Breast epithelium (tissue), 4 donors: ENCODE measurements at regions not wholly inside any gene's neighbourhood (a gene's known extent, or its start where the extent isn't known, plus 50 kb on each side); places are given as distances from the start of the nearest gene placed in this dataset.

Source experiments
- DNase-seq, 2 donors: peaks; one replicate each; pipeline ENCODE4 v3.0.0-alpha.2; 2019; ENCODE audit warnings: low spot score in 2 of 2
- H3K27ac ChIP-seq, 2 donors: fragments of 200-600 bp; sonication (generic) in 1 of 2; one replicate each; pipeline ENCODE4 v1.5.1; 2016 to 2019; ENCODE audit warnings: mild to moderate bottlenecking in 1 of 2
- H3K27me3 ChIP-seq, 2 donors: fragments of 200-600 bp; sonication (generic) in 1 of 2; one replicate each; pipeline versions ENCODE4 v1.5.1 to v1.6.0; 2017 to 2019; ENCODE audit warnings: control low read depth in 1 of 2, mild to moderate bottlenecking in 1 of 2
- H3K36me3 ChIP-seq: fragments of 200-600 bp; one replicate; pipeline ENCODE4 v1.5.1; 2019
- H3K4me1 ChIP-seq, 2 donors: fragments of 200-600 bp; sonication (generic); one replicate each; pipeline ENCODE4 v1.5.1; 2016 to 2019; ENCODE audit warnings: control low read depth in 1 of 2
- H3K4me3 ChIP-seq, 3 donors: fragments of 200-600 bp; sonication (generic); 1 replicate in 2 of 3; 2 replicates in 1 of 3; pipeline ENCODE4 v1.5.1; 2016 to 2019; ENCODE audit warnings: mild to moderate bottlenecking in 3 of 3, moderate library complexity in 2 of 3
- H3K9me3 ChIP-seq, 2 donors: fragments of 200-600 bp; sonication (generic) in 1 of 2; one replicate each; pipeline ENCODE4 v1.5.1; 2016 to 2019; ENCODE audit warnings: control low read depth in 1 of 2
- POLR2A ChIP-seq: fragments of 450-650 bp; IDR thresholded peaks from one replicate; pipeline ENCODE4 v1.6.1; 2016; ENCODE audit warnings: antibody characterized with exemption, mild to moderate bottlenecking, moderate library complexity
- POLR2AphosphoS5 ChIP-seq, 3 donors: sonication (generic); formaldehyde crosslinking; IDR thresholded peaks; one replicate each; pipeline ENCODE4 v1.6.1; 2017; ENCODE audit warnings: antibody characterized with exemption in 3 of 3
- intact Hi-C: fragments of 100-400 bp; cut with DNase I; formaldehyde crosslinking; loops from one replicate; pipeline ENCODE4 v1.15.1; 2023; ENCODE audit warnings: low total_unique reads
- TF ChIP-seq, protein P1 (sequence below), 3 donors: fragments of 450-650 bp; IDR thresholded peaks; one replicate each; pipeline ENCODE4 v1.5.1; 2016 to 2017; ENCODE audit warnings: antibody characterized with exemption in 3 of 3, mild to moderate bottlenecking in 3 of 3, moderate library complexity in 3 of 3

- no peaks in the 10 kb centered on the region for H3K4me1 ChIP-seq
- H3K4me3 ChIP-seq, result no peak overlapping the region
- no peaks in the 10 kb centered on the region for H3K27me3 ChIP-seq
- no peak overlapping the region for H3K27ac ChIP-seq
- no peak for DNase-seq
- H3K36me3 ChIP-seq, result no peaks in the 10 kb centered on the region
- no peaks in the 10 kb centered on the region for H3K9me3 ChIP-seq
- no peak for TF ChIP-seq POLR2AphosphoS5 (IDR thresholded peaks at IDR 0.05)
- TF ChIP-seq, protein P1, sequence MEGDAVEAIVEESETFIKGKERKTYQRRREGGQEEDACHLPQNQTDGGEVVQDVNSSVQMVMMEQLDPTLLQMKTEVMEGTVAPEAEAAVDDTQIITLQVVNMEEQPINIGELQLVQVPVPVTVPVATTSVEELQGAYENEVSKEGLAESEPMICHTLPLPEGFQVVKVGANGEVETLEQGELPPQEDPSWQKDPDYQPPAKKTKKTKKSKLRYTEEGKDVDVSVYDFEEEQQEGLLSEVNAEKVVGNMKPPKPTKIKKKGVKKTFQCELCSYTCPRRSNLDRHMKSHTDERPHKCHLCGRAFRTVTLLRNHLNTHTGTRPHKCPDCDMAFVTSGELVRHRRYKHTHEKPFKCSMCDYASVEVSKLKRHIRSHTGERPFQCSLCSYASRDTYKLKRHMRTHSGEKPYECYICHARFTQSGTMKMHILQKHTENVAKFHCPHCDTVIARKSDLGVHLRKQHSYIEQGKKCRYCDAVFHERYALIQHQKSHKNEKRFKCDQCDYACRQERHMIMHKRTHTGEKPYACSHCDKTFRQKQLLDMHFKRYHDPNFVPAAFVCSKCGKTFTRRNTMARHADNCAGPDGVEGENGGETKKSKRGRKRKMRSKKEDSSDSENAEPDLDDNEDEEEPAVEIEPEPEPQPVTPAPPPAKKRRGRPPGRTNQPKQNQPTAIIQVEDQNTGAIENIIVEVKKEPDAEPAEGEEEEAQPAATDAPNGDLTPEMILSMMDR (IDR thresholded peaks at IDR 0.05), result no peak
- no peak for TF ChIP-seq POLR2A
- intact Hi-C loops, result no loop called here
Measured at GRCh38 chr6:139860203-139860602, 485.8 kb upstream of the CITED2 start.

GRCh38 chr6:139858429-139858828, 484.0 kb upstream of the CITED2 start:
- Histone ChIP-seq H3K36me3 (no peaks in the 10 kb centered on the region), H3K4me1 (no peaks in the 10 kb centered on the region), H3K27me3 (no peaks in the 10 kb centered on the region), H3K4me3 (no peak overlapping the region), H3K27ac (peak overlapping the region in 1 of 2 donors; percentile 5), H3K9me3 (no peaks in the 10 kb centered on the region)
- peak in 1 of 2 donors; percentile 43 for DNase-seq
- intact Hi-C loops, result no loop called here
- TF ChIP-seq, protein P1 (IDR thresholded peaks at IDR 0.05), result no peak
- TF ChIP-seq POLR2A (no peak), POLR2AphosphoS5 (IDR thresholded peaks at IDR 0.05) (no peak)

- TF ChIP-seq POLR2AphosphoS5 (IDR thresholded peaks at IDR 0.05), result no peak
- TF ChIP-seq, protein P1 (IDR thresholded peaks at IDR 0.05), result no peak
- no peak for TF ChIP-seq POLR2A
- H3K9me3 ChIP-seq, result no peaks in the 10 kb centered on the region
- no peaks in the 10 kb centered on the region for H3K4me1 ChIP-seq
- no peaks in the 10 kb centered on the region for H3K27me3 ChIP-seq
- intact Hi-C loops, result no loop called here
- no peak overlapping the region for H3K27ac ChIP-seq
- DNase-seq, result no peak
- H3K4me3 ChIP-seq, result no peak overlapping the region
- H3K36me3 ChIP-seq, result no peaks in the 10 kb centered on the region
Measured at GRCh38 chr6:139857143-139857542, 482.7 kb upstream of the CITED2 start.

DNA sequence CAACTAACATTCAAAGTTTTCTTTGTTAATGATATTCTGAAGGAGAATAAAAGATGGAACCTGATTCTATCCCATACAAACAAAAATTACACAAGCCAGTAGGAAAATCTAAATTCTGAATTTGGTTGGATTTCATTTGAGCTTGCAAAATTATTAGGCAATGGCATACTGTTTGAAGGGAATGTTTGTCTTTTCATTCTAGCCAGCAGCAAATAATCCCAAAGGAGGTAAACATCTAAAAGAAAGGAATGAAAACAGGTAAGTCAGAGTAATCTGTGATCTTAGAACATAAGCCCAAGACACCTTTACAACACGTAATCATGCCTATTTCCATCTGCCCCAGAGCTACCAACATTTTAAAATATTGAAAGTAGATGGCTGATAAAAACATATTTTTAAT, 482.1 kb upstream of the CITED2 start:
- no peak for DNase-seq
- H3K27me3 ChIP-seq, result no peaks in the 10 kb centered on the region
- intact Hi-C loops, result no loop called here
- H3K4me3 ChIP-seq, result no peak overlapping the region
- peak overlapping the region in 1 of 2 donors; percentile 29 for H3K27ac ChIP-seq
- H3K4me1 ChIP-seq, result no peaks in the 10 kb centered on the region
- no peak for TF ChIP-seq POLR2A
- H3K36me3 ChIP-seq, result no peaks in the 10 kb centered on the region
- H3K9me3 ChIP-seq, result no peaks in the 10 kb centered on the region

GRCh38 chr6:139855671-139856311, 481.3 kb upstream of the CITED2 start:
- no peaks in the 10 kb centered on the region for H3K36me3 ChIP-seq
- H3K4me1 ChIP-seq, result no peaks in the 10 kb centered on the region
- no peaks in the 10 kb centered on the region for H3K27me3 ChIP-seq
- intact Hi-C loops, result no loop called here
- DNase-seq, result no peak
- peak overlapping the region; percentile 29 to 44 for H3K27ac ChIP-seq
- no peak overlapping the region for H3K4me3 ChIP-seq
- peaks cover 0 to 2% of the 10 kb centered on the region in 2 donors for H3K9me3 ChIP-seq
- TF ChIP-seq POLR2A, result no peak
- TF ChIP-seq, protein P1 (IDR thresholded peaks at IDR 0.05), result no peak
- TF ChIP-seq POLR2AphosphoS5 (IDR thresholded peaks at IDR 0.05), result no peak
